ENCODE measurements at regions not wholly inside any gene's neighbourhood (a gene's known extent, or its start where the extent isn't known, plus 50 kb on each side); places are given as distances from the start of the nearest gene placed in this dataset.

- no peak for TF ChIP-seq CTCF (conservative IDR thresholded peaks at IDR 0.05)
- Mint-ChIP-seq H3K27me3 (ENCODE audit: low read depth) (no peaks in the 10 kb centered on the region), H3K4me3 (no peak overlapping the region), H3K9me3 (no peaks in the 10 kb centered on the region), H3K4me1 (no peaks in the 10 kb centered on the region), H3K27ac (ENCODE audit: unreplicated experiment) (no peak overlapping the region), H3K36me3 (ENCODE audit: low read depth) (no peaks in the 10 kb centered on the region)
- DNase-seq (ENCODE audit: low read depth, low spot score): no peak
Observed at GRCh38 chr3:90039994-90040393, 932.6 kb downstream of the EPHA3 start.

- Mint-ChIP-seq H3K36me3 (ENCODE audit: low read depth) (no peaks in the 10 kb centered on the region), H3K9me3 (no peaks in the 10 kb centered on the region), H3K27ac (ENCODE audit: unreplicated experiment) (no peak overlapping the region), H3K27me3 (ENCODE audit: low read depth) (no peaks in the 10 kb centered on the region), H3K4me3 (no peak overlapping the region), H3K4me1 (no peaks in the 10 kb centered on the region)
- DNase-seq (ENCODE audit: low read depth, low spot score): no peak
- no peak for TF ChIP-seq CTCF (conservative IDR thresholded peaks at IDR 0.05)
Observed at GRCh38 chr3:90040554-90040953, 933.1 kb downstream of the EPHA3 start.

- H3K27me3 Mint-ChIP-seq (ENCODE audit: low read depth): no peaks in the 10 kb centered on the region
- no peak for TF ChIP-seq CTCF (conservative IDR thresholded peaks at IDR 0.05)
- DNase-seq (ENCODE audit: low read depth, low spot score): no peak
- no peaks in the 10 kb centered on the region for H3K36me3 Mint-ChIP-seq (ENCODE audit: low read depth)
- H3K27ac Mint-ChIP-seq (ENCODE audit: unreplicated experiment): no peak overlapping the region
- H3K9me3 Mint-ChIP-seq: no peaks in the 10 kb centered on the region
- no peaks in the 10 kb centered on the region for H3K4me1 Mint-ChIP-seq
- no peak overlapping the region for H3K4me3 Mint-ChIP-seq
Observed at GRCh38 chr3:90041995-90042394, 934.6 kb downstream of the EPHA3 start.

GRCh38 chr3:90043287-90043686 lies 935.9 kb downstream of the EPHA3 start:
- no peaks in the 10 kb centered on the region for H3K4me1 Mint-ChIP-seq
- H3K9me3 Mint-ChIP-seq: no peaks in the 10 kb centered on the region
- no peak overlapping the region for H3K27ac Mint-ChIP-seq (ENCODE audit: unreplicated experiment)
- no peak for DNase-seq (ENCODE audit: low read depth, low spot score)
- TF ChIP-seq CTCF (conservative IDR thresholded peaks at IDR 0.05): no peak
- no peak overlapping the region for H3K4me3 Mint-ChIP-seq
- no peaks in the 10 kb centered on the region for H3K27me3 Mint-ChIP-seq (ENCODE audit: low read depth)
- H3K36me3 Mint-ChIP-seq (ENCODE audit: low read depth): no peaks in the 10 kb centered on the region

- no peaks in the 10 kb centered on the region for H3K36me3 Mint-ChIP-seq (ENCODE audit: low read depth)
- H3K27me3 Mint-ChIP-seq (ENCODE audit: low read depth): no peaks in the 10 kb centered on the region
- no peaks in the 10 kb centered on the region for H3K4me1 Mint-ChIP-seq
- H3K4me3 Mint-ChIP-seq: no peak overlapping the region
- no peak overlapping the region for H3K27ac Mint-ChIP-seq (ENCODE audit: unreplicated experiment)
- no peak for TF ChIP-seq CTCF (conservative IDR thresholded peaks at IDR 0.05)
- H3K9me3 Mint-ChIP-seq: peaks cover 2% of the 10 kb centered on the region
- DNase-seq (ENCODE audit: low read depth, low spot score): no peak
Observed at GRCh38 chr3:90044084-90044816, 936.8 kb downstream of the EPHA3 start.
